Fibroblast of villous mesenchyme (primary cell): ENCODE measurements at regions not wholly inside any gene's neighbourhood (a gene's known extent, or its start where the extent isn't known, plus 50 kb on each side); places are given as distances from the start of the nearest gene placed in this dataset.
A peak's percentile ranks its signal among the peaks of the same experiment; 100 is the strongest.

Source experiments
- DNase-seq: peaks from one replicate; pipeline ENCODE4 v3.0.0-alpha.2; 2010; ENCODE audit warnings: low read depth
- H3K4me3 ChIP-seq: 2 replicates; pipeline ENCODE4 v1.5.1; 2011; ENCODE audit warnings: low read depth, mild to moderate bottlenecking, low read length
- CTCF ChIP-seq: IDR thresholded peaks from 2 replicates; pipeline ENCODE4 v1.5.1; 2012; ENCODE audit warnings: low read depth, mild to moderate bottlenecking, low read length; ENCODE audit not compliant: insufficient read depth

GRCh38 chr3:145620486-145620885 is 540.5 kb downstream of the PLOD2 start:
- no peak overlapping the region for H3K4me3 ChIP-seq
- DNase-seq, result no peak
- TF ChIP-seq CTCF, result no peak

GRCh38 chr3:145623349-145623748 is 537.6 kb downstream of the PLOD2 start:
- no peak overlapping the region for H3K4me3 ChIP-seq
- TF ChIP-seq CTCF, result no peak
- DNase-seq, result peak; percentile 44

GRCh38 chr3:145628211-145628610 is 532.8 kb downstream of the PLOD2 start:
- no peak for DNase-seq
- no peak overlapping the region for H3K4me3 ChIP-seq
- TF ChIP-seq CTCF, result no peak

- no peak for DNase-seq
- TF ChIP-seq CTCF, result no peak
- H3K4me3 ChIP-seq, result no peak overlapping the region
Measured at GRCh38 chr3:145637105-145637504, 523.9 kb downstream of the PLOD2 start.

- DNase-seq, result no peak
Measured at GRCh38 chr3:145639003-145639606, 521.9 kb downstream of the PLOD2 start.

GRCh38 chr3:145639875-145640274 is 521.1 kb downstream of the PLOD2 start:
- no peak for DNase-seq
- TF ChIP-seq CTCF, result no peak
- H3K4me3 ChIP-seq, result no peak overlapping the region

More at GRCh38 chr3:145639003-145639606, 521.9 kb downstream of the PLOD2 start:
- no peak overlapping the region for H3K4me3 ChIP-seq
- TF ChIP-seq CTCF, result no peak

GRCh38 chr3:145648396-145648795 is 512.6 kb downstream of the PLOD2 start:
- no peak for TF ChIP-seq CTCF
- no peak for DNase-seq
- H3K4me3 ChIP-seq, result no peak overlapping the region
